Thyroid gland (tissue), 4 donors: ENCODE measurements at regions not wholly inside any gene's neighbourhood (a gene's known extent, or its start where the extent isn't known, plus 50 kb on each side); places are given as distances from the start of the nearest gene placed in this dataset.

Experiments used
- POLR2A ChIP-seq, 2 donors: fragments of 450-650 bp; IDR thresholded peaks; one replicate each; pipeline ENCODE4 v1.6.1; 2017; ENCODE audit warnings: antibody characterized with exemption in 2 of 2, mild to moderate bottlenecking in 2 of 2, moderate library complexity in 1 of 2
- TF ChIP-seq, protein P1 (sequence below), 6 experiments: fragments of 200-600 bp in 3 of 6; fragments of 450-650 bp in 3 of 6; sonication (generic) in 3 of 6; IDR thresholded peaks; one replicate each; pipeline ENCODE4 v1.5.1; 2016 to 2019; ENCODE audit warnings: antibody characterized with exemption in 6 of 6, mild to moderate bottlenecking in 2 of 6, inconsistent platforms in 1 of 6, moderate library complexity in 1 of 6

DNA sequence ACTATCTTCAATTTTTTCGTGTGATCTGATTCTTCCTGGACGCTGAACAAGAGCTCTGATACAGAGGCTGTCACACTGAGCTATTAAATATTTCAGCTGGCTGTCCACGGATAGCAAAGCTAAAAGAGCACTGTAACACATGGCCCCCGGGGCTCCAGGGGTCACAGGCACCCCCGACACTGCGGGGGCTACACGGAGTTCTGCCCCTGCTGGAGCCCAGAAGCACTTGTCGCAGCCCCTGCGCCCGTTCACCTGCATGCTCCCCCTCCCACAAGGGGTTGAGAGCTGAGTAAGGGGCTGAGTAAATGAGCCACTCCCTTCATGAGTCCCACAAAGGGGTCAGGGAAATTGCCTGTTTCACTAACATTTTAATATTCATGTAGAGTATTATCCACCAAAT is 316.3 kb downstream of the TMEM167A start:
- TF ChIP-seq, protein P1, sequence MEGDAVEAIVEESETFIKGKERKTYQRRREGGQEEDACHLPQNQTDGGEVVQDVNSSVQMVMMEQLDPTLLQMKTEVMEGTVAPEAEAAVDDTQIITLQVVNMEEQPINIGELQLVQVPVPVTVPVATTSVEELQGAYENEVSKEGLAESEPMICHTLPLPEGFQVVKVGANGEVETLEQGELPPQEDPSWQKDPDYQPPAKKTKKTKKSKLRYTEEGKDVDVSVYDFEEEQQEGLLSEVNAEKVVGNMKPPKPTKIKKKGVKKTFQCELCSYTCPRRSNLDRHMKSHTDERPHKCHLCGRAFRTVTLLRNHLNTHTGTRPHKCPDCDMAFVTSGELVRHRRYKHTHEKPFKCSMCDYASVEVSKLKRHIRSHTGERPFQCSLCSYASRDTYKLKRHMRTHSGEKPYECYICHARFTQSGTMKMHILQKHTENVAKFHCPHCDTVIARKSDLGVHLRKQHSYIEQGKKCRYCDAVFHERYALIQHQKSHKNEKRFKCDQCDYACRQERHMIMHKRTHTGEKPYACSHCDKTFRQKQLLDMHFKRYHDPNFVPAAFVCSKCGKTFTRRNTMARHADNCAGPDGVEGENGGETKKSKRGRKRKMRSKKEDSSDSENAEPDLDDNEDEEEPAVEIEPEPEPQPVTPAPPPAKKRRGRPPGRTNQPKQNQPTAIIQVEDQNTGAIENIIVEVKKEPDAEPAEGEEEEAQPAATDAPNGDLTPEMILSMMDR (IDR thresholded peaks at IDR 0.05), result no peak
- TF ChIP-seq POLR2A (IDR thresholded peaks at IDR 0.05), result no peak
